ENCODE measurements at regions not wholly inside any gene's neighbourhood (a gene's known extent, or its start where the extent isn't known, plus 50 kb on each side); places are given as distances from the start of the nearest gene placed in this dataset.

DNA sequence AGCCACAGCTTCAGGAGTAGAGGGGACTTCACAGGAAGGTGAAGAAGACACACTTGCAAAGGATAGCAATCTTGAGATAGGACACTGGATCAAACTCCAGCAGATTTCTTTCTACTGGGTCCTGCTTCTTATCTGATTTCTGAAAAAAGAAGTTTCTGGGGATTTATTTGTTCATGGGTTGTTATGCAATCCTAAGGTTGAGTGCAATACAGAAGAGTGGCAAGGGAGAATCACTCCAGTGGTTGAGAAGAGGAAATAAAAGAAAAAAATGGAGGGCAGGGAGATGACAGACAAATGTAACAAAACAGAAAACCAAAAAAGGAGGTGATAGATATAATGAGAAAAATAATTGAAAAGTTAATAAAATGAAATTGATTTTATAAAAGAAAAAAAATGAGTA lies 858.3 kb downstream of the TUSC7 start:
- H3K27me3 ChIP-seq (ENCODE audit: insufficient read depth in 3 of 3, low read length in 2 of 3) = no peaks in the 10 kb centered on the region
- ATAC-seq = no peak
- no peak for DNase-seq
- no peaks in the 10 kb centered on the region for H3K4me1 ChIP-seq
- no peaks in the 10 kb centered on the region for H3K36me3 ChIP-seq (ENCODE audit: insufficient read depth in 1 of 2, low read depth in 1 of 2)
- no peak overlapping the region for H3K27ac ChIP-seq
- TF ChIP-seq, protein P1, sequence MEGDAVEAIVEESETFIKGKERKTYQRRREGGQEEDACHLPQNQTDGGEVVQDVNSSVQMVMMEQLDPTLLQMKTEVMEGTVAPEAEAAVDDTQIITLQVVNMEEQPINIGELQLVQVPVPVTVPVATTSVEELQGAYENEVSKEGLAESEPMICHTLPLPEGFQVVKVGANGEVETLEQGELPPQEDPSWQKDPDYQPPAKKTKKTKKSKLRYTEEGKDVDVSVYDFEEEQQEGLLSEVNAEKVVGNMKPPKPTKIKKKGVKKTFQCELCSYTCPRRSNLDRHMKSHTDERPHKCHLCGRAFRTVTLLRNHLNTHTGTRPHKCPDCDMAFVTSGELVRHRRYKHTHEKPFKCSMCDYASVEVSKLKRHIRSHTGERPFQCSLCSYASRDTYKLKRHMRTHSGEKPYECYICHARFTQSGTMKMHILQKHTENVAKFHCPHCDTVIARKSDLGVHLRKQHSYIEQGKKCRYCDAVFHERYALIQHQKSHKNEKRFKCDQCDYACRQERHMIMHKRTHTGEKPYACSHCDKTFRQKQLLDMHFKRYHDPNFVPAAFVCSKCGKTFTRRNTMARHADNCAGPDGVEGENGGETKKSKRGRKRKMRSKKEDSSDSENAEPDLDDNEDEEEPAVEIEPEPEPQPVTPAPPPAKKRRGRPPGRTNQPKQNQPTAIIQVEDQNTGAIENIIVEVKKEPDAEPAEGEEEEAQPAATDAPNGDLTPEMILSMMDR (IDR thresholded peaks at IDR 0.05) = no peak
- no peaks in the 10 kb centered on the region for H3K9me3 ChIP-seq
- intact Hi-C loops (cut with DNase I) = no loop called here
- H3K4me3 ChIP-seq = no peak overlapping the region

GRCh38 chr3:117572786-117573185 lies 863.2 kb downstream of the TUSC7 start:
- Histone ChIP-seq H3K27ac (no peak overlapping the region), H3K9me3 (no peaks in the 10 kb centered on the region), H3K4me3 (no peak overlapping the region), H3K27me3 (ENCODE audit: insufficient read depth in 3 of 3, low read length in 2 of 3) (no peaks in the 10 kb centered on the region), H3K4me1 (no peaks in the 10 kb centered on the region), H3K36me3 (ENCODE audit: insufficient read depth in 1 of 2, low read depth in 1 of 2) (no peaks in the 10 kb centered on the region)
- intact Hi-C loops (cut with DNase I) = no loop called here
- TF ChIP-seq, protein P1 (IDR thresholded peaks at IDR 0.05) = no peak
- WGBS, 3 donors = 77 to 85% (median 82%) methylated on average over 1 of the region's 1 CpG
- ATAC-seq (no peak), DNase-seq (no peak)

DNA sequence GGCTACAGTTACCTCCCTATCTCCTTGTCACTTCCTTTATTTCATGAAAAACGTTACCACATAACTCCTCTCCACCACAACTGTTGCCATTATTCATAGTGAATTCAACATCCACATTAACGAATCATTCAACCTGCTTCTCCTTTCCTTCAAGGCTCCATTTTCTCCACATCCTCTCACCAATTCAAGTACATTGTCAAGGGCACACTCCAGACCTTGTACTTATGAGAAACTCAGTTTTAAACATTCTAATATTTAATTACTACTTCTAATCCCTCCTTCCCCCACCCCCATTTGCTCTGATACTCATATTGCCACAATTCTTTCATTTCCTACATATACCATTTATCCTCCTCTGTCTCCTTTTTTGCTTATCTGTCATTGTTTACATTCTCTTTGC lies 871.2 kb downstream of the TUSC7 start:
- H3K9me3 ChIP-seq = no peaks in the 10 kb centered on the region
- intact Hi-C loops (cut with DNase I) = no loop called here
- no peaks in the 10 kb centered on the region for H3K36me3 ChIP-seq (ENCODE audit: insufficient read depth in 1 of 2, low read depth in 1 of 2)
- H3K27ac ChIP-seq = no peak overlapping the region
- no peaks in the 10 kb centered on the region for H3K27me3 ChIP-seq (ENCODE audit: insufficient read depth in 3 of 3, low read length in 2 of 3)
- TF ChIP-seq, protein P1 (IDR thresholded peaks at IDR 0.05) = no peak
- H3K4me1 ChIP-seq = no peaks in the 10 kb centered on the region
- no peak overlapping the region for H3K4me3 ChIP-seq
- DNase-seq (no peak), ATAC-seq (no peak)
- WGBS, 3 donors = 57 to 71% (median 58%) methylated on average over 2 of the region's 2 CpGs

- ATAC-seq (no peak), DNase-seq (no peak)
- TF ChIP-seq, protein P1 (IDR thresholded peaks at IDR 0.05) = no peak
- H3K4me1 ChIP-seq = no peaks in the 10 kb centered on the region
- no peak overlapping the region for H3K27ac ChIP-seq
- H3K27me3 ChIP-seq (ENCODE audit: insufficient read depth in 3 of 3, low read length in 2 of 3) = no peaks in the 10 kb centered on the region
- H3K9me3 ChIP-seq = no peaks in the 10 kb centered on the region
- intact Hi-C loops (cut with DNase I) = no loop called here
- no peak overlapping the region for H3K4me3 ChIP-seq
- no peaks in the 10 kb centered on the region for H3K36me3 ChIP-seq (ENCODE audit: insufficient read depth in 1 of 2, low read depth in 1 of 2)
These were observed 876.6 kb downstream of the TUSC7 start for GRCh38 chr3:117586161-117586560.

GRCh38 chr3:117587416-117587815 lies 877.8 kb downstream of the TUSC7 start:
- H3K36me3 ChIP-seq (ENCODE audit: insufficient read depth in 1 of 2, low read depth in 1 of 2) = no peaks in the 10 kb centered on the region
- no peaks in the 10 kb centered on the region for H3K4me1 ChIP-seq
- H3K27me3 ChIP-seq (ENCODE audit: insufficient read depth in 3 of 3, low read length in 2 of 3) = no peaks in the 10 kb centered on the region
- no peak for ATAC-seq
- WGBS, 3 donors = 71 to 78% (median 74%) methylated on average over 2 of the region's 2 CpGs
- TF ChIP-seq, protein P1 (IDR thresholded peaks at IDR 0.05) = no peak
- intact Hi-C loops (cut with DNase I) = no loop called here
- no peak overlapping the region for H3K4me3 ChIP-seq
- no peak for DNase-seq
- no peaks in the 10 kb centered on the region for H3K9me3 ChIP-seq
- no peak overlapping the region for H3K27ac ChIP-seq
